ENCODE measurements at regions not wholly inside any gene's neighbourhood (a gene's known extent, or its start where the extent isn't known, plus 50 kb on each side); places are given as distances from the start of the nearest gene placed in this dataset.

GRCh38 chr2:201960305-201960704, 73.3 kb upstream of the FZD7 start:
- no peak overlapping the region for H3K27ac ChIP-seq (ENCODE audit: low read length)
- in situ Hi-C loops (cut with HindIII; ENCODE audit: low pct_unique_long_range_greater_than_20kb, low sequenced_read_pairs), result no loop called here

GRCh38 chr2:201961401-201961800, 72.3 kb upstream of the FZD7 start:
- ATAC-seq, result no peak
- ChIA-PET POLR2A (interaction anchor here (0.7 kb wide), 1 partner anchor 462 kb away, joined by 3 read pairs; no protein-coding TSS in a partner anchor), CTCF (no interaction called here)
- Histone ChIP-seq H3K4me3 (ENCODE audit: low read depth in 2 of 2, low read length in 2 of 2) (no peak overlapping the region), H3K36me3 (ENCODE audit: control insufficient read depth, insufficient read depth, low read length) (no peaks in the 10 kb centered on the region), H3K9me3 (ENCODE audit: control insufficient read depth, insufficient read depth, low read depth, low read length) (no peaks in the 10 kb centered on the region), H3K27me3 (ENCODE audit: control insufficient read depth, insufficient read depth, low read length) (no peaks in the 10 kb centered on the region), H3K4me1 (ENCODE audit: control insufficient read depth, insufficient read depth, low read length) (no peaks in the 10 kb centered on the region), H3K27ac (ENCODE audit: low read length) (no peak overlapping the region; the same call in 1 of the 2 replicates)
- intact Hi-C loops (cut with micrococcal nuclease; ENCODE audit: unreplicated experiment), result no loop called here
- TF ChIP-seq POLR2AphosphoS5 (IDR thresholded peaks at IDR 0.05; ENCODE audit: low read depth, low read length) (no peak), TCF7L2 (IDR thresholded peaks at IDR 0.05; ENCODE audit: low read depth, low read length) (no peak), SIN3A (IDR thresholded peaks at IDR 0.05; ENCODE audit: borderline replicate concordance, insufficient read depth, low read depth, low read length) (no peak)
- TF ChIP-seq, protein P1, sequence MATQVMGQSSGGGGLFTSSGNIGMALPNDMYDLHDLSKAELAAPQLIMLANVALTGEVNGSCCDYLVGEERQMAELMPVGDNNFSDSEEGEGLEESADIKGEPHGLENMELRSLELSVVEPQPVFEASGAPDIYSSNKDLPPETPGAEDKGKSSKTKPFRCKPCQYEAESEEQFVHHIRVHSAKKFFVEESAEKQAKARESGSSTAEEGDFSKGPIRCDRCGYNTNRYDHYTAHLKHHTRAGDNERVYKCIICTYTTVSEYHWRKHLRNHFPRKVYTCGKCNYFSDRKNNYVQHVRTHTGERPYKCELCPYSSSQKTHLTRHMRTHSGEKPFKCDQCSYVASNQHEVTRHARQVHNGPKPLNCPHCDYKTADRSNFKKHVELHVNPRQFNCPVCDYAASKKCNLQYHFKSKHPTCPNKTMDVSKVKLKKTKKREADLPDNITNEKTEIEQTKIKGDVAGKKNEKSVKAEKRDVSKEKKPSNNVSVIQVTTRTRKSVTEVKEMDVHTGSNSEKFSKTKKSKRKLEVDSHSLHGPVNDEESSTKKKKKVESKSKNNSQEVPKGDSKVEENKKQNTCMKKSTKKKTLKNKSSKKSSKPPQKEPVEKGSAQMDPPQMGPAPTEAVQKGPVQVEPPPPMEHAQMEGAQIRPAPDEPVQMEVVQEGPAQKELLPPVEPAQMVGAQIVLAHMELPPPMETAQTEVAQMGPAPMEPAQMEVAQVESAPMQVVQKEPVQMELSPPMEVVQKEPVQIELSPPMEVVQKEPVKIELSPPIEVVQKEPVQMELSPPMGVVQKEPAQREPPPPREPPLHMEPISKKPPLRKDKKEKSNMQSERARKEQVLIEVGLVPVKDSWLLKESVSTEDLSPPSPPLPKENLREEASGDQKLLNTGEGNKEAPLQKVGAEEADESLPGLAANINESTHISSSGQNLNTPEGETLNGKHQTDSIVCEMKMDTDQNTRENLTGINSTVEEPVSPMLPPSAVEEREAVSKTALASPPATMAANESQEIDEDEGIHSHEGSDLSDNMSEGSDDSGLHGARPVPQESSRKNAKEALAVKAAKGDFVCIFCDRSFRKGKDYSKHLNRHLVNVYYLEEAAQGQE (IDR thresholded peaks at IDR 0.05; ENCODE audit: insufficient read depth in 1 of 2, low read depth in 2 of 2, low read length in 1 of 2), result no peak
- TF ChIP-seq, protein P2, sequence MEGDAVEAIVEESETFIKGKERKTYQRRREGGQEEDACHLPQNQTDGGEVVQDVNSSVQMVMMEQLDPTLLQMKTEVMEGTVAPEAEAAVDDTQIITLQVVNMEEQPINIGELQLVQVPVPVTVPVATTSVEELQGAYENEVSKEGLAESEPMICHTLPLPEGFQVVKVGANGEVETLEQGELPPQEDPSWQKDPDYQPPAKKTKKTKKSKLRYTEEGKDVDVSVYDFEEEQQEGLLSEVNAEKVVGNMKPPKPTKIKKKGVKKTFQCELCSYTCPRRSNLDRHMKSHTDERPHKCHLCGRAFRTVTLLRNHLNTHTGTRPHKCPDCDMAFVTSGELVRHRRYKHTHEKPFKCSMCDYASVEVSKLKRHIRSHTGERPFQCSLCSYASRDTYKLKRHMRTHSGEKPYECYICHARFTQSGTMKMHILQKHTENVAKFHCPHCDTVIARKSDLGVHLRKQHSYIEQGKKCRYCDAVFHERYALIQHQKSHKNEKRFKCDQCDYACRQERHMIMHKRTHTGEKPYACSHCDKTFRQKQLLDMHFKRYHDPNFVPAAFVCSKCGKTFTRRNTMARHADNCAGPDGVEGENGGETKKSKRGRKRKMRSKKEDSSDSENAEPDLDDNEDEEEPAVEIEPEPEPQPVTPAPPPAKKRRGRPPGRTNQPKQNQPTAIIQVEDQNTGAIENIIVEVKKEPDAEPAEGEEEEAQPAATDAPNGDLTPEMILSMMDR (IDR thresholded peaks at IDR 0.05), result no peak
- in situ Hi-C loops (cut with HindIII; ENCODE audit: low pct_unique_long_range_greater_than_20kb, low sequenced_read_pairs), result no loop called here
- no TSS peak for BruUV-seq (replicated peaks)
- no peak for DNase-seq (ENCODE audit: low read depth, low spot score)

More at GRCh38 chr2:201960305-201960704, 73.3 kb upstream of the FZD7 start:
- Histone ChIP-seq H3K36me3 (ENCODE audit: control insufficient read depth, insufficient read depth, low read length) (no peaks in the 10 kb centered on the region), H3K9me3 (ENCODE audit: control insufficient read depth, insufficient read depth, low read depth, low read length) (no peaks in the 10 kb centered on the region), H3K27me3 (ENCODE audit: control insufficient read depth, insufficient read depth, low read length) (no peaks in the 10 kb centered on the region), H3K4me1 (ENCODE audit: control insufficient read depth, insufficient read depth, low read length) (no peaks in the 10 kb centered on the region), H3K4me3 (ENCODE audit: low read depth in 2 of 2, low read length in 2 of 2) (no peak overlapping the region)
- intact Hi-C loops (cut with micrococcal nuclease; ENCODE audit: unreplicated experiment), result no loop called here
- no TSS peak for BruUV-seq (replicated peaks)
- CTCF ChIA-PET, result no interaction called here
- DNase-seq (ENCODE audit: low read depth, low spot score), result no peak
- POLR2A ChIA-PET, result no interaction called here
- no peak for ATAC-seq
- TF ChIP-seq, protein P2 (IDR thresholded peaks at IDR 0.05), result no peak
- TF ChIP-seq POLR2AphosphoS5 (IDR thresholded peaks at IDR 0.05; ENCODE audit: low read depth, low read length), result no peak
- TF ChIP-seq SIN3A (IDR thresholded peaks at IDR 0.05; ENCODE audit: borderline replicate concordance, insufficient read depth, low read depth, low read length), result no peak
- TF ChIP-seq, protein P1 (IDR thresholded peaks at IDR 0.05; ENCODE audit: insufficient read depth in 1 of 2, low read depth in 2 of 2, low read length in 1 of 2), result no peak
